HL-60 (cell line): ENCODE measurements at regions not wholly inside any gene's neighbourhood (a gene's known extent, or its start where the extent isn't known, plus 50 kb on each side); places are given as distances from the start of the nearest gene placed in this dataset.

Experiments used
- CTCF ChIP-seq: IDR thresholded peaks from one replicate; pipeline ENCODE4 v1.5.1; 2011; ENCODE audit warnings: low read length, control low read depth, inconsistent platforms; ENCODE audit not compliant: insufficient read depth
- POLR2AphosphoS5 ChIP-seq: IDR thresholded peaks from 2 replicates; pipeline ENCODE4 v1.6.1; 2012; ENCODE audit warnings: low read depth
- SPI1 ChIP-seq: IDR thresholded peaks from 2 replicates; pipeline ENCODE4 v1.6.1; 2012; ENCODE audit warnings: low read depth, mild to moderate bottlenecking, borderline replicate concordance

GRCh38 chr16:60771138-60771537, 1265.1 kb downstream of the CDH8 start:
- TF ChIP-seq CTCF (no peak), SPI1 (peak; percentile 54; the same call in 1 of the 2 replicates), POLR2AphosphoS5 (peak; percentile 79)
